Bone marrow (tissue), 2 donors: ENCODE measurements at regions not wholly inside any gene's neighbourhood (a gene's known extent, or its start where the extent isn't known, plus 50 kb on each side); places are given as distances from the start of the nearest gene placed in this dataset.
"Not testable (repeated sequence)": the region's sequence is repeated elsewhere in the genome, so short reads cannot be mapped to it uniquely, and the experiment has no call there.

Experiments used
- DNase-seq, 2 donors: peaks; one replicate each; lab custom pipeline; 2025; lab: John Stamatoyannopoulos, UW

GRCh38 chr9:108281696-108282095 is 574.1 kb downstream of the ACTL7B start:
- no peak for DNase-seq

DNA sequence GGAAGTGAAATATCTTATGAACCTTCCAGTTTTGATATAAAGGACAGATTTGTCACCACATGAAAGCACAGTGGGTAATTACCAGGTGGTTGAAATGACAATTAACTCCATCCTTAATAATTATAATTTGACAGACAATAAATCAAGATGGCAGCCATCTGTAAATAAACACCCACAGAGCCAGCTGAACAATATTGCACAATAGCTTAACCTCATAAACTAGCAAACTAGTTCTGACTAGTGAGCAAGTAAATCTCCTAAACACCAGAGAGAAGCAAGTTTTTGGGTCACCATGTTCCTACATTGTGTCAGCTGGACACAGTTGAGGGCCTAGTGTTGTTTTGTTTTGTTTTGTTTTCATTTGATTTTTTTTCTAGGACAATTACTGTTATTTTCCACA is 577.4 kb downstream of the ACTL7B start:
- no peak for DNase-seq

DNA sequence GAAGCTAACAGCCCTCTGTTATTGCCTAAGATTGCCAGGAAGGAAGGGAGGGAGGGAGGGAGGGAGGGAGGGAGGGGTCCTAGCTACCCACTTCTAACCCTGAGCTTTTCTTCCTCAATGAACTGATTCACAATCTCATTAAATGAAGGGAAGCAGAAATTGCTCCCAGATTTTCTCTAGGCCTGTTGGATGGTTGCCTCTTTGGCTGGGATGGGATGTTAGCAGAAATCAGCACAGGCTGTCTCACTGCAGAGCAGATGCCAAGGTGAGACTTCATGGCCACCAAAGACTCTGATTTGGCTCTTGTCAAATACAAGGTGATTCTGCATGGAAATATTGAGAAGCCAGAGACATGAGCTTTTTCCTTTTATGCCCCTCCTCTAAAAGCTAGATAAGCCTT is 578.6 kb downstream of the ACTL7B start:
- no peak for DNase-seq

DNA sequence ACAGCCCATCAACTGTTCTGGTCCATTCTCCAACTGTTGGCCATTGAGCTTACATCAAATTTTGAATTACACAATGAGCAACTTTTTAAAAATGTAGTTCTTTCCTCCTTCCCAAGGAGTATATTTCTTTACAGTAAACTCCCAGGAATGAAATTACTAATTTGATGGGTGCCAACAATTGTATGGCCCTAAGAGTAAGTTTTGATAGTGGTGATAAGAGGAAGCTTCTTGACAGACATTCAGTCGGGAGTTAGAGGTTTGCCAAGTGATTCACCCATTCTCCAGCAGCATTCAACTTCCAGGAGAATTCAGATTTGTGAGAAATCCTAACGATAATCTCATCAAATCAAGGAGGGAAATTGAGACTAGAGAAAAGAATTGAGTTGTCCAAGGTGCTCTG is 579.9 kb downstream of the ACTL7B start:
- DNase-seq, result no peak

DNA sequence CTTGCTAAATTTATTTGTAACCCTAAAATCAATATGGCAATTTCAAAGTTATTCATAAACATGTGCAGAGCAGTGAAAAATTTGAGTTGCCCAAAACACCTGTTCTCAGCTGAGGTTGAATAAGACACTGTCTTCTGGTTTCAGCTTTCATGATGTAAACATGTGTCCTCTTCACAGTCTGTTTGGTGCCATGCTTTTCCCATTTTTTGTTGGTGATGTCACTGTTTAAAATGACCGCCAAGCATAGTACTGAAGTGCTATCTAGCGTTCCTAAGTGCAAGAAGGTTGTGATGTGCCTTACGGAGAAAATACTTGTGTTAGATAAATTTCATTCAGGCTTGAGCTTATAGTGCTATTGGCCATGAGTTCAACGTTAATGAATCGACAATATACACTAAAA is 580.8 kb downstream of the ACTL7B start:
- no peak for DNase-seq

DNA sequence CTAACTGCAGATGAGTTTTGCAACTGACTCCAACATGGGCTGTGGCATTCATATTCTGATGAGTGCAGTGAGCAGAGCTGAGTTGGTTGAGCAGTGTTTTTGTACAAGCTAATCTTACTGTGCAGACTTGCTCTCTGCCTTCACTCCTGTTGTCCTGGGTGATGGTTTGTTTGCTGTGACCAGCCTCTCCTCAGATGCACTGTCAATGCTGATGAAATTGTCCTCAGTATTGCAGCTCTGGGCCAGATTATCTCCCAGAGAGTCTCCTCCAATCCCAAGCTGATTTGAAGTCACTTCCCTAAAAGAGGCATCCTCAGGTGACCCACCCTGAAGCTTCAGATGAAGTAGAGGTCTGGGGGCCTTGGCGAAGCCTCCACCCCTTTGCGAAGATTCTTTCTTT is 581.8 kb downstream of the ACTL7B start:
- no peak for DNase-seq

GRCh38 chr9:108272349-108272899 is 583.4 kb downstream of the ACTL7B start:
- DNase-seq, result no peak

DNA sequence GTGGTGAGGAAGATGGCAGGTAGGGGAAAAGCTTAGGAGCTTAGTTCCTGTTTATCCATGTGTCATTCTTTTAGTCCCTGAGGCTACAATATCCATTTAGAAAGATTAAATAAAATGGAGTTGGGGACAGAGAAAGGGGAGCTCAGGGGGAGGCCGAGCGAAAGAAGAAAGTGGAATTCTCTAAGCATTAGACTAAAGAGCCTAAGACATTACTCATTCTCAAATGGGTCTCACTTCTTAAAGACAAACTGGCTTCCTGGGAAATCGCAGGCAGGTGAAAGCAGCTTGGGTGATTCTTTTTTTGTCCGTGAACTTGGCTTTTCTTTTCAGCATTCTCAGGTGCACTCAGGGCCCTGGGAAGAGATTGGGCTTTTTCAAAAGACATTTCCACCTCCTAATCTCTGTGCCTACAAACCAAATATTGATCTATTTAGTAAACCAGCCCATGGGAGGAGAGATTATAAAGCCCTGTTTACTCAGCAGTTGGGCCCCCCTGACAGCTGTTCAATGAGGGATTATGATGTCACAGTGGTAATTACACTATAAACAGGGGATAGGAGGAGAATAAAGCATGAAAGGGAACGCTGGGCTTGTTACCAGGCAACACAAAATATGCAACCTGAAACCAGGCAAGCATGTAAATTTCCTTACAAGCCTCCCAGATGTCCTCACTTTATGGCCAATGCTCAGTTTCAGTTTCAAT is 584.0 kb downstream of the ACTL7B start:
- DNase-seq, result no peak

DNA sequence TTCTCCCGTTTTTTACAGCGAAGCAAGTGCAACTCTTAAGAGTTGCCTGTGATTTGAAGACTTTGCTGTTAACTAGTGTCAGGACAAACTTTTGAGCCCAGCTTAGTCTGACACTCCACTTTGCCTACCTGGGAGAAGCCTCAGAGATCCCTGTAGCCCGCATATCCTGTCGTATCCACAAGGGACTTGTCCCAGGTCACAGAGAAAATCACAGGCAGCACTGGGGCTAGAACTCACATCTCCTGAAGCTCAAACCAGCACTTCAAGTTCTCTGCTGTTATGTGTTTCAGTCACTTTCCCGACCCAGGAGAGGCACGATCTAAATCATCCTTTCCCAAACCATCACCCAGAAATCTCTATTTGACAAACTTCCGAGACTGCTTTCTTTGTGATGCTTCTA is 584.5 kb downstream of the ACTL7B start:
- DNase-seq, result no peak

GRCh38 chr9:108270561-108270960 is 585.2 kb downstream of the ACTL7B start:
- DNase-seq, result no peak

- no peak for DNase-seq
These were observed 585.7 kb downstream of the ACTL7B start for GRCh38 chr9:108270051-108270450.

DNA sequence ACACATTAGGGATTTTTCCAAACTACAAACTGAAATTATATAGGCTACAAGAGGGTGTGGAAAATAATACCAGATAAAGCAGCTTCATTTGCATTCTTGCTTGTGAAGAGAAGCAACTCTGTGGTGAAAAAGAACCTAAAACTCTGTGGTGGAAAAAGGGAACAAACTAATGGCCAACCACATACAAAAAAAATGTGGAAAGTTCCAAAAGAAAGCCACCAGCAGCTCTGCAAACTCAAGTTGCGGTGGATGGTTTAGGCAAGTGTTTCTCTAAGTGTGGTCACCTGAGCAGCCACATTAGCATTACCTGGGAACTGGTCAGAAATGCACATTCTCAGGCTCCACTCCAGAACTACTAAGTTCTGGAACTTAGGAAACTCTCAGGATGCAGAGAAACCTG is 586.4 kb downstream of the ACTL7B start:
- DNase-seq, result no peak

DNA sequence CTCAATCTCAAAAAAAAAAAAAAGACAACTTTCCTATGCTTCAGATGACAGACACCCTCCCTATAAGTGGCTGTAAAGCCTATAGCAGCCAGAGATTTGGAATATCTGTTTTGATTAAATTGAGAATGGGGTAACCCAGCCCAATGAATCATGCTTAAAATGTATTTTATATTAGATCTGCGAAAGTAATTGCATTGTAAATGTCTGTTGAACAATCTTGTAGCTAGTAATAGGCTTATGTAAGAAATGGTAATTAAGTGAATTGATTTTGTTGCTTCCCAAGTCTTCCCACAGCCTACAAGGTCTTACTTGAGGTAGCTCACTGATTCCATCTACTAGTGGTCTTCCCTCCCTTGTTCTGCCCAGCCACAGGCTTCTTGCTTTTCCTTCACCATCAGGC is 590.7 kb downstream of the ACTL7B start:
- DNase-seq, result no peak

- no peak for DNase-seq
These were observed 591.7 kb downstream of the ACTL7B start for GRCh38 chr9:108264093-108264492.

DNA sequence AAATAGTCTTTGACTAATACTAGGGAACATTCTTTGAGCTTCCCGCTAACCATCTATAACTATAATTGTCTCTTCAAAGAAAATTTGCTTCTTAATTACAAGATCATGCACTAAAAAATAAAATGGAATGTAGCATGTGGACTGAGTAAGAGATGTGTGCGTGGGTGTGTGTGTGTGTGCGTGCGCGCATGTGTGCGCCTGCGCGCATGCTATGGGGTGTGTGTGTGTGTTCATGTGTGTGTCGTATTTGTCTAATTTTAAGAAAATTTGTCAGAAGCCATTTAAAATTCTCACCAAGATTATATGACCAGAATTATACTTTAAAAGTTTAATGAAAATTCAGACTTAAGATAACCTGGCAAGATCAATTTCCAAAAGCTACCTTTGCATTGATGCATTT is 593.0 kb downstream of the ACTL7B start:
- no peak for DNase-seq

GRCh38 chr9:108259917-108260675 is 595.7 kb downstream of the ACTL7B start:
- no peak for DNase-seq

DNA sequence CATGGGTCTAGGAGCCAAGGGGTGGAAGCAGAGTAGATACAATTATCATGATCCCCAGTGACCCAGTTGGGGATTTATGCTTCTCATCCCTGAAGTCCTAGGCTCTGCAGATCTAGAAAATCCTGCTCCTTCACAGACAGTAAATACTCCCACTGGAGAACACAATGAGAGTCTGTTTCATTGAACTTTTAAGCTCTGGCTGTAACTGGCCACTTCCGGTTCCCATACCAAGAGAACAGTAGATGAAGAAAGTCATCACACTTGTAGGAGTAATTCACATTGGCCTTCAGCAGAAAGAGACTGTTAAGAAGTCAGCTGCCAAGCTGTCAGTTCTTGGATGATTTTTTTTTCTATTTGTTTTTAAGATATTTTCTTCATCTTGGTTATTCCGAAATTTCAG is 597.1 kb downstream of the ACTL7B start:
- DNase-seq, result no peak

DNA sequence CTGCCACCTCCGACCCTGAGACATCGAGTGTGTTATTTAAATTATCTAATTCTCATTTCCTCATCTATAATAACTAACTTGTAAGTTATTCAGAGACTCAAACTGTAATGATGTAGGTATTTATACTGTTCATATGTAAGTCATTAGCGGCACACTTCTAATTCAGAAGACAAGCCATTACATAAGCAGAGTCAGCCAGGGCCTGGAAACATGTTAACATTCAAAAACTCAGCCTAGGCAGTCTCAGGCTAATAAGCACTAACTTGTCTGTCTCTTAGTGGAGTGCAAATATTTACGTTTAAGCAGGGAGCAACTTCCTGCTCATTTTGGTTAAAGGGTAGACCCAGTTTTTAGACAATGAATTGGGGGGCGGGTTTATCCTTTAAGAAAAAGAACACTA is 598.4 kb downstream of the ACTL7B start:
- no peak for DNase-seq

GRCh38 chr9:108254236-108254635 is 601.5 kb downstream of the ACTL7B start:
- DNase-seq, result no peak

GRCh38 chr9:108247391-108247790 is 608.4 kb downstream of the ACTL7B start:
- DNase-seq, result not testable (repeated sequence)

- DNase-seq, result no peak
These were observed 609.9 kb downstream of the ACTL7B start for GRCh38 chr9:108245901-108246300.

DNA sequence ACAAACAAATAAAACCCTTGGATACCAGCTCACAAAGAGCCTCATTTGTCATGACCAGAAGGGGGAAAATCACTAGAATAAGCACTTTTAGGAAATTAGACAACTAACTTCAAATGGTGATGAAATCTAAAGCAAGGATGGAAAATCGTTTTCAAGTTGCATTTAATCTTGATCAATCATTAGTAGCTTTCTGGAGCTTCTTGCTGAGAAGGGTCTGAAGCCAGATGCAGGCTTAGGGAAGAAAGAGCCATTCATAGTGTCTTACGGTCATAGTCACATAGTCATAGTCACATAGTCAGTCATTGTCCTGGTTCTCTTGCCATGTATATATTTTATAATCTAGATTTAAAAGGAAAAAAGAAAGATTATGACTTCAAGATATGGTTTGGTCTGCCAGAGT is 610.5 kb downstream of the ACTL7B start:
- no peak for DNase-seq

- no peak for DNase-seq
These were observed 611.1 kb downstream of the ACTL7B start for GRCh38 chr9:108244686-108245085.
